Keratinocyte (primary cell): ENCODE measurements at regions not wholly inside any gene's neighbourhood (a gene's known extent, or its start where the extent isn't known, plus 50 kb on each side); places are given as distances from the start of the nearest gene placed in this dataset.

Experiments
- DNase-seq: peaks from one replicate; pipeline ENCODE4 v3.0.0-alpha.2; 2011; ENCODE audit warnings: low read depth, missing footprints, low spot score
- FAIRE-seq: peaks from 2 replicates; lab custom pipeline; 2011; peaks lifted over from hg19 to GRCh38; lab: Jason Lieb, UNC
- H2AFZ ChIP-seq: 2 replicates; pipeline ENCODE4 v1.6.0; 2012; ENCODE audit warnings: low read length, control low read depth, inconsistent platforms; ENCODE audit not compliant: control insufficient read depth
- H3K27ac ChIP-seq: 2 replicates; pipeline ENCODE4 v1.5.1; 2011; ENCODE audit warnings: low read length; ENCODE audit not compliant: control insufficient read depth, insufficient read depth
- H3K27me3 ChIP-seq: 3 replicates; pipeline ENCODE4 v1.6.0; 2011; ENCODE audit warnings: low read length; ENCODE audit not compliant: control insufficient read depth, insufficient read depth; ENCODE audit errors: extremely low read depth
- H3K36me3 ChIP-seq, 2 experiments: 2 replicates in 1 of 2; 3 replicates in 1 of 2; pipeline ENCODE4 v1.5.1; 2011; ENCODE audit warnings: low read length in 2 of 2, mild to moderate bottlenecking in 1 of 2; ENCODE audit not compliant: control insufficient read depth in 2 of 2, insufficient read depth in 2 of 2; ENCODE audit errors: extremely low read depth in 1 of 2
- H3K4me1 ChIP-seq: 3 replicates; pipeline ENCODE4 v1.5.1; 2011; ENCODE audit warnings: low read length; ENCODE audit not compliant: control insufficient read depth, insufficient read depth; ENCODE audit errors: extremely low read depth
- H3K4me2 ChIP-seq: 3 replicates; pipeline ENCODE4 v1.6.0; 2011; ENCODE audit warnings: low read depth, low read length; ENCODE audit not compliant: control insufficient read depth, insufficient read depth; ENCODE audit errors: extremely low read depth
- H3K4me3 ChIP-seq, 3 experiments: fragments of 200-600 bp in 1 of 3; sonication (generic) in 1 of 3; 2 replicates in 2 of 3; 3 replicates in 1 of 3; pipeline ENCODE4 v1.5.1; 2011 to 2016; ENCODE audit warnings: low read length in 3 of 3, mild to moderate bottlenecking in 3 of 3, control low read depth in 2 of 3, inconsistent platforms in 1 of 3, low read depth in 1 of 3, mixed read lengths in 1 of 3, mixed run types in 1 of 3, moderate library complexity in 1 of 3; ENCODE audit not compliant: control insufficient read depth in 2 of 3, insufficient read depth in 2 of 3; ENCODE audit errors: extremely low read depth in 1 of 3
- H3K79me2 ChIP-seq: 2 replicates; pipeline ENCODE4 v1.6.0; 2012; ENCODE audit warnings: low read length; ENCODE audit not compliant: control insufficient read depth, insufficient read depth
- H3K9ac ChIP-seq: 3 replicates; pipeline ENCODE4 v1.6.0; 2011; ENCODE audit warnings: low read length; ENCODE audit not compliant: control insufficient read depth, insufficient read depth; ENCODE audit errors: extremely low read depth
- H3K9me1 ChIP-seq: 3 replicates; pipeline ENCODE4 v1.6.0; 2011; ENCODE audit warnings: low read length; ENCODE audit not compliant: control insufficient read depth, insufficient read depth; ENCODE audit errors: extremely low read depth
- H3K9me3 ChIP-seq: 2 replicates; pipeline ENCODE4 v1.5.1; 2012; ENCODE audit warnings: low read depth, low read length; ENCODE audit not compliant: control insufficient read depth
- H4K20me1 ChIP-seq: 3 replicates; pipeline ENCODE4 v1.6.0; 2011; ENCODE audit warnings: low read length; ENCODE audit not compliant: control insufficient read depth, insufficient read depth; ENCODE audit errors: extremely low read depth
- EZH2 ChIP-seq: IDR thresholded peaks from one replicate; pipeline ENCODE4 v1.6.1; 2012; ENCODE audit warnings: inconsistent platforms, mild to moderate bottlenecking, low read length, moderate library complexity
- dilution Hi-C: fragments of 300-500 bp; cut with MboI; formaldehyde crosslinking; loops from one replicate; pipeline ENCODE4 v1.7.0; 2020; ENCODE audit warnings: low sequenced_read_pairs; ENCODE audit not compliant: extremely low pct_ligation_motif_present
- TF ChIP-seq, protein P1 (sequence below), 3 experiments: IDR thresholded peaks in 1 of 3; conservative IDR thresholded peaks in 1 of 3; optimal IDR thresholded peaks in 1 of 3; 2 replicates in 2 of 3; 3 replicates in 1 of 3; pipeline versions ENCODE3 to v1.5.1; 2011; ENCODE audit warnings: low read length in 3 of 3, mild to moderate bottlenecking in 3 of 3, moderate library complexity in 2 of 3, control low read depth in 1 of 3, inconsistent platforms in 1 of 3; ENCODE audit not compliant: insufficient read depth in 2 of 3; ENCODE audit errors: extremely low read depth in 1 of 3

GRCh38 chr14:87824266-87824665 lies 168.7 kb downstream of the GALC start:
- Histone ChIP-seq H3K4me1 (no peaks in the 10 kb centered on the region), H3K27ac (no peak overlapping the region), H3K27me3 (no peaks in the 10 kb centered on the region), H2AFZ (no peak overlapping the region), H3K36me3 (no peaks in the 10 kb centered on the region), H3K9me1 (no peaks in the 10 kb centered on the region), H4K20me1 (no peaks in the 10 kb centered on the region), H3K79me2 (no peaks in the 10 kb centered on the region), H3K4me2 (no peak overlapping the region), H3K4me3 (no peak overlapping the region), H3K9me3 (no peaks in the 10 kb centered on the region), H3K9ac (no peak overlapping the region)
- DNase-seq (no peak), FAIRE-seq (no peak)
- TF ChIP-seq EZH2 = no peak
- TF ChIP-seq, protein P1, sequence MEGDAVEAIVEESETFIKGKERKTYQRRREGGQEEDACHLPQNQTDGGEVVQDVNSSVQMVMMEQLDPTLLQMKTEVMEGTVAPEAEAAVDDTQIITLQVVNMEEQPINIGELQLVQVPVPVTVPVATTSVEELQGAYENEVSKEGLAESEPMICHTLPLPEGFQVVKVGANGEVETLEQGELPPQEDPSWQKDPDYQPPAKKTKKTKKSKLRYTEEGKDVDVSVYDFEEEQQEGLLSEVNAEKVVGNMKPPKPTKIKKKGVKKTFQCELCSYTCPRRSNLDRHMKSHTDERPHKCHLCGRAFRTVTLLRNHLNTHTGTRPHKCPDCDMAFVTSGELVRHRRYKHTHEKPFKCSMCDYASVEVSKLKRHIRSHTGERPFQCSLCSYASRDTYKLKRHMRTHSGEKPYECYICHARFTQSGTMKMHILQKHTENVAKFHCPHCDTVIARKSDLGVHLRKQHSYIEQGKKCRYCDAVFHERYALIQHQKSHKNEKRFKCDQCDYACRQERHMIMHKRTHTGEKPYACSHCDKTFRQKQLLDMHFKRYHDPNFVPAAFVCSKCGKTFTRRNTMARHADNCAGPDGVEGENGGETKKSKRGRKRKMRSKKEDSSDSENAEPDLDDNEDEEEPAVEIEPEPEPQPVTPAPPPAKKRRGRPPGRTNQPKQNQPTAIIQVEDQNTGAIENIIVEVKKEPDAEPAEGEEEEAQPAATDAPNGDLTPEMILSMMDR (optimal IDR thresholded peaks at IDR 0.05 in 1 of 3, IDR thresholded peaks at IDR 0.05 in 1 of 3, conservative IDR thresholded peaks at IDR 0.05 in 1 of 3; ENCODE audit: extremely low read depth in 1 of 3, insufficient read depth in 2 of 3, low read length in 3 of 3) = no peak
- dilution Hi-C loops = no loop called here

DNA sequence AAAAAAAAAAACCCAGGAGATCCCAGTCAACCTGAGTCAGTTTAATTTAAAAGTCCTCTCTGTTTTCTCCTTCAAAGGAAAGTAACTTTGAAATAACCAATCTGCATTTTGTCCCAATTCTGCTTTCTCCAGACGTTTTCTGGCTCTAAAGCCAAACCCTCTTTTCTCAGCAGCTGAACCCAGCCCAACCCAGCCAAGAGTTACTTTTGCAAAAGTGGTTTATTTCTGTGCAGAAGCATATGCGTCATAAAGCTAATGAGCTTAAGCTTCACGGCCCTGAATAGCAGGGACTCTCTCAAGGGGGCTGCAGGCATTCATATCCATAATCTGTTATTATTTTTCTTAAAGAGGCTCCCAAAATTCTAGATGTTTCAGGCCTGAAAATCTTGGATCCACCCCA lies 176.6 kb downstream of the GALC start:
- no peak overlapping the region for H3K4me2 ChIP-seq
- no peaks in the 10 kb centered on the region for H4K20me1 ChIP-seq
- no peaks in the 10 kb centered on the region for H3K9me3 ChIP-seq
- no peaks in the 10 kb centered on the region for H3K36me3 ChIP-seq
- H3K4me3 ChIP-seq = no peak overlapping the region
- H3K27me3 ChIP-seq = no peaks in the 10 kb centered on the region
- H3K79me2 ChIP-seq = no peaks in the 10 kb centered on the region
- DNase-seq (no peak), FAIRE-seq (no peak)
- no peak overlapping the region for H3K9ac ChIP-seq
- TF ChIP-seq, protein P1 (optimal IDR thresholded peaks at IDR 0.05 in 1 of 3, IDR thresholded peaks at IDR 0.05 in 1 of 3, conservative IDR thresholded peaks at IDR 0.05 in 1 of 3; ENCODE audit: extremely low read depth in 1 of 3, insufficient read depth in 2 of 3, low read length in 3 of 3) = no peak
- no peak for TF ChIP-seq EZH2
- H3K27ac ChIP-seq = no peak overlapping the region
- H2AFZ ChIP-seq = no peak overlapping the region
- no peaks in the 10 kb centered on the region for H3K9me1 ChIP-seq
- H3K4me1 ChIP-seq = no peaks in the 10 kb centered on the region
- dilution Hi-C loops = no loop called here
